GM21381 (cell line): ENCODE measurements at regions not wholly inside any gene's neighbourhood (a gene's known extent, or its start where the extent isn't known, plus 50 kb on each side); places are given as distances from the start of the nearest gene placed in this dataset.
"Not testable (repeated sequence)": the region's sequence is repeated elsewhere in the genome, so short reads cannot be mapped to it uniquely, and the experiment has no call there.

ENCODE experiments used
- ATAC-seq: cut with Tn5 transposase; IDR thresholded peaks from one replicate; pipeline ENCODE4 v1.9.1; 2021; ENCODE audit warnings: mild to moderate bottlenecking, moderate library complexity; ENCODE audit not compliant: unreplicated experiment

- ATAC-seq = no peak
Measured at GRCh38 chrX:102784550-102784949, 64.0 kb downstream of the GPRASP3 start.

- ATAC-seq = no peak
Measured at GRCh38 chrX:102787283-102787682, 66.7 kb downstream of the GPRASP3 start.

- ATAC-seq = no peak
Measured at GRCh38 chrX:102808336-102808735, 87.8 kb downstream of the GPRASP3 start.

GRCh38 chrX:102818269-102818668, 97.7 kb downstream of the GPRASP3 start:
- ATAC-seq = not testable (repeated sequence)

GRCh38 chrX:102832661-102833060, 104.4 kb upstream of the RAB40AL start:
- ATAC-seq = no peak

GRCh38 chrX:102833136-102833535, 103.9 kb upstream of the RAB40AL start:
- ATAC-seq = no peak

- ATAC-seq = no peak
Measured at GRCh38 chrX:102835504-102836146, 101.4 kb upstream of the RAB40AL start.

- ATAC-seq = no peak
Measured at GRCh38 chrX:102837847-102838246, 99.2 kb upstream of the RAB40AL start.

- ATAC-seq = no peak
Measured at GRCh38 chrX:102840871-102841705, 96.0 kb upstream of the RAB40AL start.

- ATAC-seq = no peak
Measured at GRCh38 chrX:102841706-102842003, 95.4 kb upstream of the RAB40AL start.

GRCh38 chrX:102845020-102845419, 92.1 kb upstream of the RAB40AL start:
- ATAC-seq = no peak

GRCh38 chrX:102846544-102847236, 90.4 kb upstream of the RAB40AL start:
- ATAC-seq = no peak

GRCh38 chrX:102847362-102847761, 89.7 kb upstream of the RAB40AL start:
- ATAC-seq = no peak

GRCh38 chrX:102849396-102849795, 87.7 kb upstream of the RAB40AL start:
- ATAC-seq = no peak

GRCh38 chrX:102858826-102859549, 78.1 kb upstream of the RAB40AL start:
- not testable (repeated sequence) for ATAC-seq

- no peak for ATAC-seq
Measured at GRCh38 chrX:102859550-102859871, 77.6 kb upstream of the RAB40AL start.

- no peak for ATAC-seq
Measured at GRCh38 chrX:102860235-102860634, 76.8 kb upstream of the RAB40AL start.

GRCh38 chrX:102863735-102864134, 73.3 kb upstream of the RAB40AL start:
- peak; percentile 97 for ATAC-seq

GRCh38 chrX:102866981-102867656, 70.0 kb upstream of the RAB40AL start:
- no peak for ATAC-seq

- ATAC-seq = no peak
Measured at GRCh38 chrX:102883491-102883890, 53.6 kb upstream of the RAB40AL start.
